Skeletal muscle tissue (tissue), 3 donors: ENCODE measurements at regions not wholly inside any gene's neighbourhood (a gene's known extent, or its start where the extent isn't known, plus 50 kb on each side); places are given as distances from the start of the nearest gene placed in this dataset.

ENCODE experiments used
- H3K27ac ChIP-seq: one replicate; pipeline ENCODE4 v1.7.0; 2013; ENCODE audit warnings: mild to moderate bottlenecking, low read depth, low read length, inconsistent platforms
- H3K27me3 ChIP-seq, 3 donors: one replicate each; pipeline ENCODE4 v1.7.0; 2013; ENCODE audit warnings: low read length in 3 of 3; ENCODE audit not compliant: control insufficient read depth in 3 of 3, insufficient read depth in 3 of 3
- H3K36me3 ChIP-seq, 3 donors: one replicate each; pipeline ENCODE4 v1.7.0; 2013; ENCODE audit warnings: low read length in 3 of 3; ENCODE audit not compliant: control insufficient read depth in 3 of 3, insufficient read depth in 3 of 3
- H3K4me1 ChIP-seq, 3 donors: one replicate each; pipeline ENCODE4 v1.7.0; 2013; ENCODE audit warnings: low read length in 3 of 3, mild to moderate bottlenecking in 3 of 3; ENCODE audit not compliant: control insufficient read depth in 3 of 3, insufficient read depth in 3 of 3
- H3K4me3 ChIP-seq, 3 donors: one replicate each; pipeline ENCODE4 v1.7.0; 2013; ENCODE audit warnings: low read length in 3 of 3
- H3K9ac ChIP-seq, 3 donors: one replicate each; pipeline ENCODE4 v1.7.0; 2013; ENCODE audit warnings: low read length in 3 of 3, mild to moderate bottlenecking in 3 of 3, moderate library complexity in 2 of 3, low read depth in 1 of 3
- H3K9me3 ChIP-seq, 3 donors: one replicate each; pipeline ENCODE4 v1.7.0; 2013; ENCODE audit warnings: low read length in 3 of 3; ENCODE audit not compliant: control insufficient read depth in 3 of 3
- donor health status: Osteomylitis.

- Histone ChIP-seq H3K9ac (no peak overlapping the region), H3K9me3 (peaks cover 0 to 16% (median 7%) of the 10 kb centered on the region in 3 donors), H3K36me3 (no peaks in the 10 kb centered on the region), H3K4me1 (no peaks in the 10 kb centered on the region), H3K27me3 (no peaks in the 10 kb centered on the region), H3K27ac (no peak overlapping the region), H3K4me3 (no peak overlapping the region)
These were observed 343.7 kb upstream of the SOX14 start for GRCh38 chr3:137420198-137420995.

- no peaks in the 10 kb centered on the region for H3K4me1 ChIP-seq
- H3K9me3 ChIP-seq, result no peaks in the 10 kb centered on the region
- H3K36me3 ChIP-seq, result no peaks in the 10 kb centered on the region
- H3K27me3 ChIP-seq, result no peaks in the 10 kb centered on the region
- no peak overlapping the region for H3K27ac ChIP-seq
- H3K4me3 ChIP-seq, result no peak overlapping the region
- no peak overlapping the region for H3K9ac ChIP-seq
These were observed 325.6 kb upstream of the SOX14 start for GRCh38 chr3:137438561-137438960.

- H3K4me1 ChIP-seq, result no peaks in the 10 kb centered on the region
- H3K9me3 ChIP-seq, result no peaks in the 10 kb centered on the region
- no peak overlapping the region for H3K9ac ChIP-seq
- H3K4me3 ChIP-seq, result no peak overlapping the region
- no peaks in the 10 kb centered on the region for H3K27me3 ChIP-seq
- H3K36me3 ChIP-seq, result no peaks in the 10 kb centered on the region
- H3K27ac ChIP-seq, result no peak overlapping the region
These were observed 303.2 kb upstream of the SOX14 start for GRCh38 chr3:137460944-137461343.

GRCh38 chr3:137463131-137463530, 301.0 kb upstream of the SOX14 start:
- Histone ChIP-seq H3K9ac (no peak overlapping the region), H3K36me3 (no peaks in the 10 kb centered on the region), H3K27me3 (no peaks in the 10 kb centered on the region), H3K9me3 (no peaks in the 10 kb centered on the region), H3K4me3 (no peak overlapping the region), H3K27ac (no peak overlapping the region), H3K4me1 (no peaks in the 10 kb centered on the region)

GRCh38 chr3:137464341-137464740, 299.8 kb upstream of the SOX14 start:
- no peaks in the 10 kb centered on the region for H3K27me3 ChIP-seq
- H3K4me3 ChIP-seq, result no peak overlapping the region
- no peaks in the 10 kb centered on the region for H3K36me3 ChIP-seq
- no peaks in the 10 kb centered on the region for H3K4me1 ChIP-seq
- no peaks in the 10 kb centered on the region for H3K9me3 ChIP-seq
- H3K9ac ChIP-seq, result no peak overlapping the region
- no peak overlapping the region for H3K27ac ChIP-seq

GRCh38 chr3:137468446-137468845, 295.7 kb upstream of the SOX14 start:
- no peaks in the 10 kb centered on the region for H3K9me3 ChIP-seq
- no peaks in the 10 kb centered on the region for H3K4me1 ChIP-seq
- H3K9ac ChIP-seq, result no peak overlapping the region
- H3K27me3 ChIP-seq, result no peaks in the 10 kb centered on the region
- no peaks in the 10 kb centered on the region for H3K36me3 ChIP-seq
- no peak overlapping the region for H3K27ac ChIP-seq
- H3K4me3 ChIP-seq, result no peak overlapping the region

- no peaks in the 10 kb centered on the region for H3K9me3 ChIP-seq
- H3K9ac ChIP-seq, result no peak overlapping the region
- no peaks in the 10 kb centered on the region for H3K36me3 ChIP-seq
- no peak overlapping the region for H3K4me3 ChIP-seq
- no peaks in the 10 kb centered on the region for H3K4me1 ChIP-seq
- no peak overlapping the region for H3K27ac ChIP-seq
- H3K27me3 ChIP-seq, result no peaks in the 10 kb centered on the region
These were observed 294.9 kb upstream of the SOX14 start for GRCh38 chr3:137469263-137469662.

GRCh38 chr3:137471130-137471529, 293.0 kb upstream of the SOX14 start:
- no peaks in the 10 kb centered on the region for H3K36me3 ChIP-seq

GRCh38 chr3:137471558-137472204, 292.4 kb upstream of the SOX14 start:
- Histone ChIP-seq H3K27me3 (no peaks in the 10 kb centered on the region), H3K4me3 (no peak overlapping the region), H3K9ac (no peak overlapping the region), H3K4me1 (no peaks in the 10 kb centered on the region), H3K36me3 (no peaks in the 10 kb centered on the region), H3K9me3 (no peaks in the 10 kb centered on the region), H3K27ac (no peak overlapping the region)

More at GRCh38 chr3:137471130-137471529, 293.0 kb upstream of the SOX14 start:
- H3K9ac ChIP-seq, result no peak overlapping the region
- H3K4me1 ChIP-seq, result no peaks in the 10 kb centered on the region
- H3K9me3 ChIP-seq, result no peaks in the 10 kb centered on the region
- no peaks in the 10 kb centered on the region for H3K27me3 ChIP-seq
- no peak overlapping the region for H3K27ac ChIP-seq
- no peak overlapping the region for H3K4me3 ChIP-seq

GRCh38 chr3:137477614-137478013, 286.5 kb upstream of the SOX14 start:
- Histone ChIP-seq H3K9me3 (no peaks in the 10 kb centered on the region), H3K27ac (no peak overlapping the region), H3K4me1 (no peaks in the 10 kb centered on the region), H3K9ac (no peak overlapping the region), H3K27me3 (no peaks in the 10 kb centered on the region), H3K4me3 (no peak overlapping the region), H3K36me3 (no peaks in the 10 kb centered on the region)
